Natural killer cell (primary cell): ENCODE measurements at regions not wholly inside any gene's neighbourhood (a gene's known extent, or its start where the extent isn't known, plus 50 kb on each side); places are given as distances from the start of the nearest gene placed in this dataset.
A peak's percentile ranks its signal among the peaks of the same experiment; 100 is the strongest.

Experiments used
- ATAC-seq, 3 donors: fragments of 150-1000 bp in 2 of 3; fragments of 200-7000 bp in 1 of 3; cut with Tn5 transposase; 1 replicate in 1 of 3; 2 replicates in 2 of 3; pipeline ENCODE4 v1.10.0; 2021; ENCODE audit warnings: mild to moderate bottlenecking in 2 of 3, moderate library complexity in 2 of 3
- DNase-seq, 2 donors: peaks; one replicate each; pipeline versions ENCODE4 v3.0.0 to v3.0.0-alpha.2; 2013 to 2021; ENCODE audit warnings: mixed read lengths in 1 of 2
- H3K27ac ChIP-seq: one replicate; pipeline ENCODE4 v1.5.1; 2013; ENCODE audit warnings: mild to moderate bottlenecking, low read length
- H3K27me3 ChIP-seq: one replicate; pipeline ENCODE4 v1.6.1; 2013; ENCODE audit warnings: low read length; ENCODE audit not compliant: control insufficient read depth, insufficient read depth
- H3K36me3 ChIP-seq: one replicate; pipeline ENCODE4 v1.6.1; 2013; ENCODE audit warnings: low read length; ENCODE audit not compliant: control insufficient read depth, insufficient read depth
- H3K4me1 ChIP-seq: one replicate; pipeline ENCODE4 v1.6.1; 2013; ENCODE audit warnings: low read length; ENCODE audit not compliant: control insufficient read depth, insufficient read depth
- H3K4me3 ChIP-seq: one replicate; pipeline ENCODE4 v1.5.1; 2013; ENCODE audit warnings: low read length
- H3K9me3 ChIP-seq: one replicate; pipeline ENCODE4 v1.6.1; 2013; ENCODE audit warnings: low read length; ENCODE audit not compliant: control insufficient read depth, insufficient read depth
- H3K27ac Mint-ChIP-seq, 2 donors: one replicate each; pipeline ENCODE4 v1.8.0; 2022; ENCODE audit warnings: mild to moderate bottlenecking in 2 of 2, mixed read lengths in 2 of 2, moderate library complexity in 1 of 2
- H3K27me3 Mint-ChIP-seq, 2 donors: one replicate each; pipeline ENCODE4 v1.8.0; 2022; ENCODE audit warnings: low read depth in 2 of 2, mixed read lengths in 2 of 2
- H3K36me3 Mint-ChIP-seq: one replicate; pipeline ENCODE4 v1.8.0; 2022; ENCODE audit warnings: mixed read lengths
- H3K4me1 Mint-ChIP-seq, 2 donors: one replicate each; pipeline ENCODE4 v1.8.0; 2022; ENCODE audit warnings: mixed read lengths in 2 of 2
- H3K4me3 Mint-ChIP-seq: one replicate; pipeline ENCODE4 v1.8.0; 2022; ENCODE audit warnings: mild to moderate bottlenecking, moderate library complexity, mixed read lengths
- H3K9me3 Mint-ChIP-seq, 2 donors: one replicate each; pipeline ENCODE4 v1.8.0; 2022; ENCODE audit warnings: mixed read lengths in 2 of 2
- CTCF ChIP-seq: fragments of 200-600 bp; IDR thresholded peaks from one replicate; pipeline ENCODE4 v1.8.0; 2022; ENCODE audit warnings: antibody characterized with exemption
- whole genome bisulfite sequencing: methylation state at CpG from one replicate; pipeline ENCODE4 v1.1.7; 2013; ENCODE audit warnings: missing lambda C conversion rate; ENCODE audit not compliant: insufficient coverage; 5-methylcytosine and 5-hydroxymethylcytosine counted together
- intact Hi-C: fragments of 100-400 bp; cut with micrococcal nuclease; formaldehyde crosslinking; loops from one replicate; pipeline ENCODE4 v1.14.2; 2022

- Mint-ChIP-seq H3K36me3 (no peaks in the 10 kb centered on the region), H3K27me3 (no peaks in the 10 kb centered on the region), H3K27ac (peak overlapping the region in 1 of 2 donors; percentile 25), H3K4me1 (peaks cover 24 to 33% of the 10 kb centered on the region in 2 donors), H3K4me3 (peak overlapping the region; percentile 28), H3K9me3 (no peaks in the 10 kb centered on the region)
- WGBS: 84% methylated on average over 14 of the region's 14 CpGs
- DNase-seq (peak in 1 of 2 donors; percentile 32), ATAC-seq (no peak)
- H3K4me1 ChIP-seq: peaks cover 40% of the 10 kb centered on the region
- H3K4me3 ChIP-seq: no peak overlapping the region
- no peaks in the 10 kb centered on the region for H3K36me3 ChIP-seq
- no peak for TF ChIP-seq CTCF
- intact Hi-C loops: no loop called here
- H3K27ac ChIP-seq: no peak overlapping the region
- no peaks in the 10 kb centered on the region for H3K27me3 ChIP-seq
- no peaks in the 10 kb centered on the region for H3K9me3 ChIP-seq
These were observed 182.2 kb downstream of the FOXO1 start for GRCh38 chr13:40484101-40484800.

- H3K9me3 Mint-ChIP-seq: no peaks in the 10 kb centered on the region
- no peak for TF ChIP-seq CTCF
- no peaks in the 10 kb centered on the region for H3K36me3 ChIP-seq
- H3K27me3 Mint-ChIP-seq: no peaks in the 10 kb centered on the region
- DNase-seq (peak in 1 of 2 donors; percentile 48), ATAC-seq (no peak)
- WGBS: 91% methylated on average over 7 of the region's 7 CpGs
- peaks cover 46% of the 10 kb centered on the region for H3K4me1 ChIP-seq
- no peak overlapping the region for H3K4me3 Mint-ChIP-seq
- H3K4me1 Mint-ChIP-seq: peaks cover 24 to 33% of the 10 kb centered on the region in 2 donors
- H3K36me3 Mint-ChIP-seq: no peaks in the 10 kb centered on the region
- intact Hi-C loops: no loop called here
- H3K27me3 ChIP-seq: no peaks in the 10 kb centered on the region
- H3K4me3 ChIP-seq: no peak overlapping the region
- H3K27ac ChIP-seq: peak overlapping the region; percentile 31
- peak overlapping the region; percentile 8 to 25 for H3K27ac Mint-ChIP-seq
- no peaks in the 10 kb centered on the region for H3K9me3 ChIP-seq
These were observed 181.5 kb downstream of the FOXO1 start for GRCh38 chr13:40484974-40485373.

DNA sequence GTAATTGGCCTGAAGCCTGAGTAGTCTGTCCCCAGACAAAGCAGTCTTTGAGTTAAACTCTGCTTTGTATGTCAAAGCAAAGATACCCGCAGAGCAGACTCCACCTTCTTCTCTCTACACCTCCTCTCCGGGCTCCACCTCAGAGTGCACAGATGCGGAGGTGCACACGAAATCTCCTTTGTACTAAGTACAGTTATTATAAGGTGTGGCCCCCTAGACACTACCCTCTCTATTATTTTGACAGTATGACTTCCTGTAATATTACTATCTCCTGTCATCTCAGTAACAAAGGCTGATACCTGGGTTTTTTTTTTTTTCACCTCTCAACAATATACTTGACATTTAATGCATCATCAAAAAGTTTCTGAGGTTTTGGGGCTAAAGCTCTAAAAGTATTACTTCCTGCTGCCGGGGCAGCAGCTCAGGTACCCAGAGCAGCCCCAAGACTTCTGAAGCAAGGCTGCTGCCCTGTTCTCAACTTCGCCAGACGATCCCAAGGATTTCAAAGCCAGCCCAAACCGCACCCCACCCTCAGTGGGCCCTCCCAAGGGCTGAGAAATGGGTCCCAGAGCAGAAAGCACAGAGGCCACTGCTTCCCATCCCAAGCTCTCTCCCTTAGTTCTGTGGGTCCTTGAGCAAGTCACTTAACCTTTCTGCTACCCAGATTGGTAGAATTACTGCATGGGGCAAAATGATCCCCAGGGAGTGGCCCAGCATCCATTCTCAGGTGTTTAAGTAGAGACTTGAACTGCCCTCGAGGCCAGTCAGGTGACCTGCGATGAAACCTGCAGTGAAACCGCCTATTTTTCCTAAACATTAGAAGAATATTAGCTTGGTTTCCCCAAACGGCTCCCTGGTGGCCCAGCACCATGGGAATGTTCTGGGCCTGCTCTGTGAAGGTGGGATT is 180.6 kb downstream of the FOXO1 start:
- H3K36me3 Mint-ChIP-seq: no peaks in the 10 kb centered on the region
- no peak for TF ChIP-seq CTCF
- no peaks in the 10 kb centered on the region for H3K9me3 ChIP-seq
- no peaks in the 10 kb centered on the region for H3K9me3 Mint-ChIP-seq
- intact Hi-C loops: no loop called here
- no peaks in the 10 kb centered on the region for H3K27me3 Mint-ChIP-seq
- peak; percentile 83 to 87 (median 83) for ATAC-seq
- H3K27ac Mint-ChIP-seq: peak overlapping the region; percentile 8 to 70
- peak overlapping the region; percentile 5 for H3K4me3 Mint-ChIP-seq
- H3K4me1 Mint-ChIP-seq: peaks cover 24 to 30% of the 10 kb centered on the region in 2 donors
- WGBS: 44% methylated on average over 12 of the region's 12 CpGs
- peak in 1 of 2 donors; percentile 92 for DNase-seq
- no peaks in the 10 kb centered on the region for H3K36me3 ChIP-seq
- peaks cover 45% of the 10 kb centered on the region for H3K4me1 ChIP-seq
- peak overlapping the region; percentile 17 for H3K27ac ChIP-seq
- no peak overlapping the region for H3K4me3 ChIP-seq
- H3K27me3 ChIP-seq: no peaks in the 10 kb centered on the region
